ENCODE measurements at regions not wholly inside any gene's neighbourhood (a gene's known extent, or its start where the extent isn't known, plus 50 kb on each side); places are given as distances from the start of the nearest gene placed in this dataset.

DNA sequence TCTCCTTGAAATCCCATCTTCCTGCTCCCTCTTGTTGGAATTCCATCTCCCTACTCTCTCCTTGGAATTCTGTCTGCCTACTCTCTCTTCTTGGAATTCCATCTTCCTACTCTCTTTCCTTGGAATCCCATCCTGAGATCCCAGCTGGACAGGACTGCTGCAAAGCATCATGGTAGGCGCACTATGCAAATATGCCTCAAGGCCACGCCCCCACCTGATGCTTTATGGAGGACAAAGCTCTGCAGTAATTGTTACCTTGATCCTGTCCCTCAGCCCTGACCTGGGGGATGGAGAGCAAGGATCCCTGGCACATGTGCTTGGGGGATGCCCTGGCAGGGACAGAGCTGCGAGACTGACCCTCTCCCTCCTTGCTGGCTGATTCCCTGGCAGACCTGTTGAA is 185.6 kb downstream of the TBX5 start:
- ChIA-PET RAD21 (ENCODE audit: low non-redundant PET in 1 of 2, low total read pairs in 2 of 2, uncharacterized antibody in 2 of 2, unreplicated experiment in 2 of 2) (no interaction called here), CTCF (no interaction called here), POLR2A (no interaction called here)
- no peak overlapping the region for H3K4me2 ChIP-seq (ENCODE audit: low read length)
- H3K27ac ChIP-seq (ENCODE audit: low read depth, low read length), result no peak overlapping the region
- no peaks in the 10 kb centered on the region for H3K36me3 ChIP-seq (ENCODE audit: control insufficient read depth in 1 of 2, insufficient read depth in 2 of 2, low read length in 2 of 2)
- no peak overlapping the region for H3K4me3 ChIP-seq (replicated peaks in 1 of 2; ENCODE audit: low read depth in 1 of 2, low read length in 2 of 2)
- intact Hi-C loops (cut with micrococcal nuclease), result no loop called here
- no peak for DNase-seq (ENCODE audit: low read depth, low spot score)
- BruUV-seq (replicated peaks), result no TSS peak
- no peak overlapping the region for H2AFZ ChIP-seq (ENCODE audit: low read depth, low read length, poor library complexity, severe bottlenecking)
- H3K27me3 ChIP-seq (ENCODE audit: insufficient read depth, low read length), result peaks cover 51% of the 10 kb centered on the region
- no peaks in the 10 kb centered on the region for H3K9me3 ChIP-seq (ENCODE audit: control insufficient read depth in 1 of 2, insufficient read depth in 1 of 2, low read depth in 1 of 2, low read length in 2 of 2)
- ATAC-seq, result no peak
- no peak for TF ChIP-seq SIN3A (IDR thresholded peaks at IDR 0.05; ENCODE audit: low read depth)
- no peak for TF ChIP-seq CBX3 (IDR thresholded peaks at IDR 0.05; ENCODE audit: low read depth)
- no peak for TF ChIP-seq TCF7L2 (IDR thresholded peaks at IDR 0.05; ENCODE audit: borderline replicate concordance, extremely low read depth, insufficient read depth, insufficient read length)
- no peak for TF ChIP-seq CTCF (IDR thresholded peaks at IDR 0.05 in 2 of 3, conservative IDR thresholded peaks at IDR 0.05 in 1 of 3; ENCODE audit: borderline replicate concordance in 1 of 3, insufficient read depth in 1 of 3, low read depth in 2 of 3, low read length in 2 of 3)
- no peak for TF ChIP-seq EGR1 (IDR thresholded peaks at IDR 0.05; ENCODE audit: low read depth)
- no peak for TF ChIP-seq POLR2A (IDR thresholded peaks at IDR 0.05; ENCODE audit: borderline replicate concordance, extremely low read depth, insufficient read depth, insufficient read length)
- no peak for TF ChIP-seq JUND (IDR thresholded peaks at IDR 0.05)
- no peak for TF ChIP-seq SRF (IDR thresholded peaks at IDR 0.05; ENCODE audit: low read depth)
- TF ChIP-seq ZFX (IDR thresholded peaks at IDR 0.05), result no peak
- no peak for TF ChIP-seq FOSL1 (IDR thresholded peaks at IDR 0.05; ENCODE audit: low read depth)
- no peak for TF ChIP-seq ATF3 (IDR thresholded peaks at IDR 0.05)
- H3K9me2 ChIP-seq (ENCODE audit: insufficient read depth), result no peaks in the 10 kb centered on the region
- no peaks in the 10 kb centered on the region for H4K20me1 ChIP-seq (ENCODE audit: insufficient read depth)
- no peaks in the 10 kb centered on the region for H3K4me1 ChIP-seq (ENCODE audit: control insufficient read depth in 1 of 2, insufficient read depth in 2 of 2, low read length in 2 of 2)
- no peaks in the 10 kb centered on the region for H3K79me2 ChIP-seq (ENCODE audit: insufficient read depth, low read length)
- no peak overlapping the region for H3K9ac ChIP-seq (ENCODE audit: low read length)

GRCh38 chr12:114218136-114218535 is 187.8 kb downstream of the TBX5 start:
- Histone ChIP-seq H3K36me3 (ENCODE audit: control insufficient read depth in 1 of 2, insufficient read depth in 2 of 2, low read length in 2 of 2) (no peaks in the 10 kb centered on the region), H2AFZ (ENCODE audit: low read depth, low read length, poor library complexity, severe bottlenecking) (no peak overlapping the region), H3K4me1 (ENCODE audit: control insufficient read depth in 1 of 2, insufficient read depth in 2 of 2, low read length in 2 of 2) (no peaks in the 10 kb centered on the region), H3K4me3 (replicated peaks in 1 of 2; ENCODE audit: low read depth in 1 of 2, low read length in 2 of 2) (no peak overlapping the region), H4K20me1 (ENCODE audit: insufficient read depth) (no peaks in the 10 kb centered on the region), H3K9me3 (ENCODE audit: control insufficient read depth in 1 of 2, insufficient read depth in 1 of 2, low read depth in 1 of 2, low read length in 2 of 2) (no peaks in the 10 kb centered on the region), H3K79me2 (ENCODE audit: insufficient read depth, low read length) (no peaks in the 10 kb centered on the region), H3K27me3 (ENCODE audit: insufficient read depth, low read length) (peaks cover 43% of the 10 kb centered on the region), H3K4me2 (ENCODE audit: low read length) (no peak overlapping the region), H3K27ac (ENCODE audit: low read depth, low read length) (no peak overlapping the region), H3K9me2 (ENCODE audit: insufficient read depth) (no peaks in the 10 kb centered on the region), H3K9ac (ENCODE audit: low read length) (no peak overlapping the region)
- no peak for DNase-seq (ENCODE audit: low read depth, low spot score)
- ChIA-PET RAD21 (ENCODE audit: low non-redundant PET in 1 of 2, low total read pairs in 2 of 2, uncharacterized antibody in 2 of 2, unreplicated experiment in 2 of 2) (no interaction called here), CTCF (no interaction called here), POLR2A (no interaction called here)
- no TSS peak for BruUV-seq (replicated peaks)
- no peak for TF ChIP-seq POLR2A (IDR thresholded peaks at IDR 0.05; ENCODE audit: borderline replicate concordance, extremely low read depth, insufficient read depth, insufficient read length)
- no peak for TF ChIP-seq POLR2AphosphoS5 (IDR thresholded peaks at IDR 0.05; ENCODE audit: low read depth, low read length)
- TF ChIP-seq CBX3 (IDR thresholded peaks at IDR 0.05; ENCODE audit: low read depth), result no peak
- TF ChIP-seq SP1 (IDR thresholded peaks at IDR 0.05; ENCODE audit: low read depth), result no peak
- no peak for TF ChIP-seq REST (IDR thresholded peaks at IDR 0.05; ENCODE audit: low read depth)
- no peak for TF ChIP-seq YY1 (IDR thresholded peaks at IDR 0.05; ENCODE audit: extremely low read depth, insufficient replicate concordance, low read depth, low read length)
- TF ChIP-seq, protein P1, sequence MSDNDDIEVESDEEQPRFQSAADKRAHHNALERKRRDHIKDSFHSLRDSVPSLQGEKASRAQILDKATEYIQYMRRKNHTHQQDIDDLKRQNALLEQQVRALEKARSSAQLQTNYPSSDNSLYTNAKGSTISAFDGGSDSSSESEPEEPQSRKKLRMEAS (IDR thresholded peaks at IDR 0.05), result no peak
- intact Hi-C loops (cut with micrococcal nuclease), result no loop called here
- no peak for ATAC-seq
